NCI-H748 (cell line): ENCODE measurements at regions not wholly inside any gene's neighbourhood (a gene's known extent, or its start where the extent isn't known, plus 50 kb on each side); places are given as distances from the start of the nearest gene placed in this dataset.

Experiments used
- DNase-seq: peaks from one replicate; lab custom pipeline; 2025; ENCODE audit not compliant: unreplicated experiment; lab: John Stamatoyannopoulos, UW

DNA sequence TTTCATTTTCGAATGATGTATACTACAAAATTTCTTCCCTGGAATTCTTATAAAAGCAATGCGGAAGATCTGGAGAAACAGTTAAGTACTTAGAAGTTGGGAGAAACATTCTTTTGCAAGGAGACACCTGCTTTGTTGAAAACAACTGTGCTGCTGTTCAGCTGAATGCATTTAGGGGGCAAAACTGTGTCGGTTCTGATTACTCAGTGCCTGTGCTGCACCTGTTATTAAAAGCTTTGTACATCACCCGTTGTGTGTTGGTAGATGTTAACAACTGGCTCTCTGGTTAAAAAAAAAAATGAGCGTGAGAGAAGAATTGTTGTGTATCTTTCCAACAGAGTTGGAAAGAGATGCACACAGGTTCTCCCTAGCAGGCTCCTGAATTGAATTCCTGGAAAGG is 184.1 kb upstream of the HHIP start:
- DNase-seq, result no peak

DNA sequence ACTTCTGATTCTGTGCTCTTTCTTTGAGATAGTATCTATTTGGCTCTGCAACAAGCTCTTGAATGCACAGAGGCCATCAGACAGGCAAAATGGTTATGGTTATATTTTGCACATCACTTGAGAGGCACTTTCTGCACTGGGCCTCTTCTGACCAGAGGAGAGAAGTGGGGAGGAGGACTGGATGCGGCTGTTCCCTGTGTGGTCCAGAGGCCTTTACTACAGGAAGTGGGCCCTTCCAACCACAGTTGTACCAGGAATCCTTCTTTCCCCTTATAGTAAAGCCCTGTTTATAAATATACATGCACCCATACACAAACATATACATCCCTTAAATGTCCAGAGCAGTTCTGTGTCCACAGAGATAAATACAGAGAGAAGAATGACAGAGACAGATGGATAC is 182.7 kb upstream of the HHIP start:
- no peak for DNase-seq

- no peak for DNase-seq
These were observed 182.1 kb upstream of the HHIP start for GRCh38 chr4:144463896-144464295.

- DNase-seq, result no peak
These were observed 180.4 kb upstream of the HHIP start for GRCh38 chr4:144465546-144465945.

- DNase-seq, result no peak
These were observed 165.9 kb upstream of the HHIP start for GRCh38 chr4:144480068-144480467.

GRCh38 chr4:144489831-144490230 is 156.1 kb upstream of the HHIP start:
- no peak for DNase-seq

GRCh38 chr4:144494280-144494679 is 151.7 kb upstream of the HHIP start:
- no peak for DNase-seq

- no peak for DNase-seq
These were observed 150.0 kb upstream of the HHIP start for GRCh38 chr4:144495944-144496343.

DNA sequence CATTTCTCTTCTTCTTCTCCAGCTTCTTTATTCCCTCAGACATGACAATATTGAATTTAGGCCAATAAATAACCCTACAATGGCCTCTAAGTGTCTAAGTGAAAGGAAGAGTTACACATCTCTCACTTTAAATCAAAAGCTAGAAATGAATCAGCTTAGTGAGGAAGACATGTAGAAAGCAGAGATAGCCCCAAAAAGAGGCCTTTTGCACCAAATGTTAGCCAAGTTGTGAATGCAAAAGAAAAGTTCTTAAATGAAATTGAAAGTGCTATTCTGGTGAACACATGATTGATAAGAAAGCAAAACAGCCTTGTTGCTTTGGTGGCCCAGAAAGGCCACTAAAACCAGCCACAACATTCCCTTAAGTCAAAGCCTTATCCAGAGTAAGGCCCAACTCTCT is 146.2 kb upstream of the HHIP start:
- no peak for DNase-seq

GRCh38 chr4:144501231-144501780 is 144.7 kb upstream of the HHIP start:
- no peak for DNase-seq

GRCh38 chr4:144504883-144505282 is 141.1 kb upstream of the HHIP start:
- DNase-seq, result no peak

DNA sequence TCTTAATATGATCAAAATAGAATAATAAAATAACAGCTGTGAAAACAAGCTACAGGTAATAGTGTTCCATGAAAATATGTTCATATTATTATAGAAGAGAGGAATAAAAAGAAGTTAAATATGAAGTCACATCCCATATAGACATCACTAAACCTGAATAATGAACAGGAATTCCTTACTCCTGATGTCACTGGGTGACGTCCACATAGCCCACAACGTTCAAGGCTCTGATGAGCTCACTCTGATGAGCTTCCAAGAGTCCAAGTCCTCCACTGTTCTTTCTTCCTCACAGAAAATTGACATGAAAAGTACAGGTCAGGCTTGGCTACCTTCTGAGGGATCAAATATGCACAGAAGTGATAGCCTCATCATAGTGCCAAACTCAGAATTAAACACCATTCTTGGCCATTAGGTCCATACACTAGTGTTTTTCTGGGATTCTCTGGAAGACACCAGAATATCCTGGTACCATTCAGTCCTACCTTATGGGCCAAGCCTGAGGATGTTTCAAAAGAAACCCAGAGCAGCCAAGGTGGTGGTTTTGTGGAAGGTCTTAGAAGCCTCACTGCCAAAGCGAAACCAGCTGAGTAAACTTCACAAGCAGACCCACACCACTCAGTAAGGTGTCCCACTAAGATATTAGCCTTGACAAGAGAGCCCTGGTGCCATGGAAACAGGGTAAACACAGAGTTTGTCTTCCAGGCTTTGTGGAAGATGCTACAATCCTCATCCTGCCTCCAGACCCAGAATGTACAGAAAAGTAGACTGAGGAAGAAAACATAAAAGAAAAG is 138.4 kb upstream of the HHIP start:
- DNase-seq, result peak; percentile 0

DNA sequence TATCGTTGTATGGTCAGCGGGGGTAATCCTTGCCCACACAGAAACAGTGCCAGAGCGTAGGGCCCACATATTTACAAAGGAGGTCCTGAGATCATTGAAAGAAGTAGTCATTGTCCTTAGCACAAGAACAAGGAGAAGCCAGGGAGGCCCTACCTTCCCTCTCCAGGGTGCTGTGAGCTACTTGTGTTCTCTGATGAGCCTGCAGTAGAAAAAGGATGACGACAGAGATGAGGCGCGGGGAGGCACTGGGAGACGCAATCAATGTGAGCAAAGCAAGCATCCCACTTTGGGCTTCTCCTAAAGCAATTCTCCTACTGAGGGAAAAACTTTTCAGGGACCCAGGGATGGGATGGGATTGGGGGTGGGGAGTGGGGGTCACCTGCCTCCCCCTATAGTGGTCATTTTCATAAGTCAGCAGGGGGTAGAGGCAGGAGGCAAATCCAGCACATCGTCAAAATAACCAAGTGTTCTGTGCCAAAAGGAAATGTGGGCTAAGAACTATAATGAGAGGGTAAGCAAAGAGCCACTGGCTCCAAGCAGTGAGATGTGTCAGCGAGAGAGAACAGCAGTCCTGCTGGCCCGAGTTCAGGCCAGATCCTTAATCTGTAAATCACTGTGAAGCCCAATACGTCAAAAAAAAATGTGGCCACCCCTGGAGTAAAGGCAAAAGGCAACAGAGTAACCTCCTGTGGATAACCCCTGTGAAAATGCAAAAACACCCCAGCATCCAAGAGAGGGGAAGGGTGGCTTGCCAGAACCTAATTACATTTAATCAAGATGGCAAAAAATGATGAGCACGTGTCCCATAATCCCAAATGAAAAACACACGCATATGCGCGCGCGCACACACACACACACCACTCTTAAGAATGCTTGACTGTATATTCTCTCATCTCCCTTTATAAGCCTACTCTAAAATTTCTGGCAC is 136.6 kb upstream of the HHIP start:
- no peak for DNase-seq

DNA sequence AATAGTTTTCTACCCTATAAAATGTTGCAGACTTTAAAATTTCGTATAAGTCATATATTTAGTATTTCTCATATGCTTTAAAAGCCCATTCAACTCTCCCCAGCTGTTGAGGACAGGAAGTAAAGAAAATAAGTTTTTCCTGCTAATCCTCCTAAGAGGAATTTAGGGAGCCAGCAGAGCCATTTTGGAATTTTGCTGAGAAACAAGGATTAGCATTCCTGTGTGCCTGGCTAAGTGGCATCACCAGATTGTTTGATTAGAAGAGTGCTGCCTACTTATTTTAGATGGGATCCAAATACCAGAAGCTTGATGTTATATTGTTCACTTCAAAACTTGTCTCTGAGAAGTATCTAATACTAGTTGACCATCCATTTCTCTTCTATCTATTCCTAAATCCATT is 131.2 kb upstream of the HHIP start:
- no peak for DNase-seq

GRCh38 chr4:144518181-144518895 is 127.6 kb upstream of the HHIP start:
- no peak for DNase-seq

DNA sequence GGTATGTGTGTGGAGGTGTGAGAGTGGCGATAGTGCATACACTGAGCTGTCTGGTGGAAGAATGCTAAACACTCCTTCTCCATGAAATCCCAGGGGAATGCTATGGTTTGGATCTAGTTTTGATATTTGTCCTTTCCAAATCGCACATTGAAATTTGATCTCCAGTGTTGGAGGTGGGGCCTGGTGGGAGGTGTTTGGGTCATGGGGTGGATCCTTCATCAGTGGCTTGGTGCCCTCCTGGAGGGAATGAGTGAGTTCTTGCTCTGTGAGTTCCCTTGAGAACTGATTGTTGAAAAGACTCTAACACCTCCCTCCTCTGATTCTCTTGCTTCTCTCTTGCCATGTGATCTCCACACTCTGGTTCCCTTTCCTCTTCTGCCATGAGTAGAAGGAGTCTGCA is 114.1 kb upstream of the HHIP start:
- no peak for DNase-seq

GRCh38 chr4:144547678-144548298 is 98.2 kb upstream of the HHIP start:
- DNase-seq, result no peak

DNA sequence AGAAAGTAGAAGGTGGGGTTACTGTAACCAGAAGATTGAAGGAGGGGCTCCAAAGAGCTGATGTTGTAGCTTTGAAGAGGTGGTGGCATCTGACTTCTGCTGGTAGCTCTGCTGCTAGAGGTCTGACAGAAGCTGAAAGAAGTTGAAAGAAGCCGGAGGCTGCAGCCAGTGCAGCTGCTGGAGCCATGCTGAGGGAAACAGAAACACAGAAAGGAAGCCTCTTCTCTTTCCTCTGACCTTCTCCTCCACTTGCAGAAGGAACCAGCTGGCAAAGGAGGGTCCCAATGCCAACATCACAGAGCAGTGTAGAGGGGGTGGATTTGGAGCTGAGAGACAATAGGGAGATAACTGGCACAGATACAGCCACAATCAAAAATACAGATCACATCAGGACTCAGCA is 89.3 kb upstream of the HHIP start:
- DNase-seq, result no peak

DNA sequence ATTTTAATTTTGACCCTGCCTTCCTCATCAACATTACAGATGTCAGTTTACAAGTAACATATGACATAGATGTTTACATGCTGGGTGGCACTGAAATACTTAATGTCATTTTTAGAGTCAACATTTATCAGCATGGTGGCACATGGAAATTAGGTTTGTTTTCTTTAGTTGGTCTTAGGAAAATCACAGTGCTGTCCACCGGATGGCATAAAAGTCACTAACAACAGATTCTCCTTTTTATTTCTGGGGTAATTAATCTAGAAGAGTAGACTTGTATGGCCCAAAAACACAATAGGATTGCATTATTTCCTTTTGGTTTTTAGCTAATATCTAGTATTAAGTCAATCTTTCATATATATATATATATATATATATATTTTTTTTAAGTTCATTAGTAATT is 88.6 kb upstream of the HHIP start:
- DNase-seq, result no peak

DNA sequence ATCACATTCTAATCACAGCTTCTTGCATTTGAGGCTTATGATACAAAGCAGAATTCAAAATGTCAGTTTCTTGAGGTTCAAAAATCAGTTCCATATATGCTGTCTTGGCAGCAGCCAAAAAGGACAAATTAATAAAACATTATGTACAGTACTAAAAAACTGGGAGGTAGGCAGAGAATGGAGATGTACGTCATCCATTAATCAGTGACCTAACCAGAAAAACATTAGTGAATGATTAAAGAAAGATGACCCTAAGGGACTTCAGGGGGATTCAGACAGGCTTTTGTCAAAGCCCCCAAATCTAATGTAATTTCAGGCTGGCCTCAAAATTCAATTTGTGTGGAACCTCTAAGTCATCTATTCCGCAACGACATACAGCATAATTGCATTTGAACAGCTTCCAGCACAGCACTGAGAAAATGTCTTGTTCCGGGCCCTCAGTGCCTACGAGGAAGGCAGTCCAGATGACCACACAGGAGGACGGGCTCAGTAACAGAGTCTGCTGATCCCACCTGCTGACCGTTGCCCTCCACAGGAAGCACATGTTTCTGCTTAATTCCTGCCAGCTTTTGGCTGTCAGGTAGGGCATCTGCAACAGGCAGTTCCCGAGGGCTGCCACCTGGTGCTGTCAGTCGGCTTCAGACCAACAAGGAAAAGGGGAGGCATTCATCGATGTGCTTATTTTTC is 83.8 kb upstream of the HHIP start:
- no peak for DNase-seq
